ENCODE measurements at regions not wholly inside any gene's neighbourhood (a gene's known extent, or its start where the extent isn't known, plus 50 kb on each side); places are given as distances from the start of the nearest gene placed in this dataset.

GRCh38 chr4:55753856-55754255, 65.7 kb upstream of the EXOC1L start:
- TF ChIP-seq ZBTB7A (IDR thresholded peaks at IDR 0.05; ENCODE audit: low read depth) (no peak), NFIC (IDR thresholded peaks at IDR 0.05) (no peak), TCF12 (IDR thresholded peaks at IDR 0.05; ENCODE audit: low read depth) (no peak), EGR1 (IDR thresholded peaks at IDR 0.05) (no peak), YY1 (IDR thresholded peaks at IDR 0.05; ENCODE audit: low read depth) (no peak)
- TF ChIP-seq, protein P1, sequence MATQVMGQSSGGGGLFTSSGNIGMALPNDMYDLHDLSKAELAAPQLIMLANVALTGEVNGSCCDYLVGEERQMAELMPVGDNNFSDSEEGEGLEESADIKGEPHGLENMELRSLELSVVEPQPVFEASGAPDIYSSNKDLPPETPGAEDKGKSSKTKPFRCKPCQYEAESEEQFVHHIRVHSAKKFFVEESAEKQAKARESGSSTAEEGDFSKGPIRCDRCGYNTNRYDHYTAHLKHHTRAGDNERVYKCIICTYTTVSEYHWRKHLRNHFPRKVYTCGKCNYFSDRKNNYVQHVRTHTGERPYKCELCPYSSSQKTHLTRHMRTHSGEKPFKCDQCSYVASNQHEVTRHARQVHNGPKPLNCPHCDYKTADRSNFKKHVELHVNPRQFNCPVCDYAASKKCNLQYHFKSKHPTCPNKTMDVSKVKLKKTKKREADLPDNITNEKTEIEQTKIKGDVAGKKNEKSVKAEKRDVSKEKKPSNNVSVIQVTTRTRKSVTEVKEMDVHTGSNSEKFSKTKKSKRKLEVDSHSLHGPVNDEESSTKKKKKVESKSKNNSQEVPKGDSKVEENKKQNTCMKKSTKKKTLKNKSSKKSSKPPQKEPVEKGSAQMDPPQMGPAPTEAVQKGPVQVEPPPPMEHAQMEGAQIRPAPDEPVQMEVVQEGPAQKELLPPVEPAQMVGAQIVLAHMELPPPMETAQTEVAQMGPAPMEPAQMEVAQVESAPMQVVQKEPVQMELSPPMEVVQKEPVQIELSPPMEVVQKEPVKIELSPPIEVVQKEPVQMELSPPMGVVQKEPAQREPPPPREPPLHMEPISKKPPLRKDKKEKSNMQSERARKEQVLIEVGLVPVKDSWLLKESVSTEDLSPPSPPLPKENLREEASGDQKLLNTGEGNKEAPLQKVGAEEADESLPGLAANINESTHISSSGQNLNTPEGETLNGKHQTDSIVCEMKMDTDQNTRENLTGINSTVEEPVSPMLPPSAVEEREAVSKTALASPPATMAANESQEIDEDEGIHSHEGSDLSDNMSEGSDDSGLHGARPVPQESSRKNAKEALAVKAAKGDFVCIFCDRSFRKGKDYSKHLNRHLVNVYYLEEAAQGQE (IDR thresholded peaks at IDR 0.05; ENCODE audit: low read depth): no peak
- TF ChIP-seq, protein P2, sequence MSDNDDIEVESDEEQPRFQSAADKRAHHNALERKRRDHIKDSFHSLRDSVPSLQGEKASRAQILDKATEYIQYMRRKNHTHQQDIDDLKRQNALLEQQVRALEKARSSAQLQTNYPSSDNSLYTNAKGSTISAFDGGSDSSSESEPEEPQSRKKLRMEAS (IDR thresholded peaks at IDR 0.05): no peak

- no peak for TF ChIP-seq YY1 (IDR thresholded peaks at IDR 0.05; ENCODE audit: low read depth)
- no peak for TF ChIP-seq CREB1 (IDR thresholded peaks at IDR 0.05; ENCODE audit: low read depth)
- TF ChIP-seq, protein P1 (IDR thresholded peaks at IDR 0.05; ENCODE audit: low read depth): no peak
- no peak for TF ChIP-seq FOXM1 (IDR thresholded peaks at IDR 0.05; ENCODE audit: borderline replicate concordance, low read depth)
- no peak for TF ChIP-seq EP300 (IDR thresholded peaks at IDR 0.05; ENCODE audit: borderline replicate concordance)
- TF ChIP-seq TCF12 (IDR thresholded peaks at IDR 0.05; ENCODE audit: low read depth): no peak
- TF ChIP-seq EGR1 (IDR thresholded peaks at IDR 0.05): no peak
- no peak for TF ChIP-seq CEBPB (IDR thresholded peaks at IDR 0.05)
- TF ChIP-seq TEAD4 (IDR thresholded peaks at IDR 0.05): no peak
- no peak for TF ChIP-seq RAD21 (IDR thresholded peaks at IDR 0.05; ENCODE audit: low read depth)
- no peak for TF ChIP-seq USF1 (IDR thresholded peaks at IDR 0.05)
Observed at GRCh38 chr4:55754754-55755350, 64.7 kb upstream of the EXOC1L start.

DNA sequence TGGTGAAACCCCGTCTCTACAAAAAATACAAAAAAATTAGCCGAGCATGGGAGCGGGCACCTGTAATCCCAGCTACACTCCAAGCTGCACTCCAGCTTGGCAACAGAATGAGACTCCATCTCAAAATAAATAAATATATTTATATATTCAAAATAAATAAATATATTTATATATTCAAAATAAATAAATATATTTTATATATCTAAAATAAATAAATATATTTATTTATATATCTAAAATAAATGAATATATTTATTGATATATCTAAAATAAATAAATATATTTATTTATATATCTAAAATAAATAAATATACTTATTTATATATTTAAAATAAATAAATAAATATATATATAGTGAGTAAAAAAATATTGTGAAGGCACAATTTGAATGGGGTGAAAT, 63.4 kb upstream of the EXOC1L start:
- TF ChIP-seq NFIC (IDR thresholded peaks at IDR 0.05): no peak
- TF ChIP-seq, protein P1 (IDR thresholded peaks at IDR 0.05; ENCODE audit: low read depth): no peak
- TF ChIP-seq EGR1 (IDR thresholded peaks at IDR 0.05): no peak
- TF ChIP-seq USF1 (IDR thresholded peaks at IDR 0.05): no peak
- TF ChIP-seq CREB1 (IDR thresholded peaks at IDR 0.05; ENCODE audit: low read depth): no peak
- no peak for TF ChIP-seq CEBPB (IDR thresholded peaks at IDR 0.05)
- TF ChIP-seq ZBTB7A (IDR thresholded peaks at IDR 0.05; ENCODE audit: low read depth): no peak
- no peak for TF ChIP-seq RAD21 (IDR thresholded peaks at IDR 0.05; ENCODE audit: low read depth)
- TF ChIP-seq YY1 (IDR thresholded peaks at IDR 0.05; ENCODE audit: low read depth): no peak
- no peak for TF ChIP-seq TAF1 (IDR thresholded peaks at IDR 0.05; ENCODE audit: low read depth)
- TF ChIP-seq EP300 (IDR thresholded peaks at IDR 0.05; ENCODE audit: borderline replicate concordance): no peak

- TF ChIP-seq NFIC (IDR thresholded peaks at IDR 0.05): no peak
- no peak for TF ChIP-seq EP300 (IDR thresholded peaks at IDR 0.05; ENCODE audit: borderline replicate concordance)
- TF ChIP-seq TEAD4 (IDR thresholded peaks at IDR 0.05): no peak
- TF ChIP-seq EGR1 (IDR thresholded peaks at IDR 0.05): no peak
- no peak for TF ChIP-seq TAF1 (IDR thresholded peaks at IDR 0.05; ENCODE audit: low read depth)
- no peak for TF ChIP-seq TCF12 (IDR thresholded peaks at IDR 0.05; ENCODE audit: low read depth)
- no peak for TF ChIP-seq ZBTB7A (IDR thresholded peaks at IDR 0.05; ENCODE audit: low read depth)
- TF ChIP-seq CREB1 (IDR thresholded peaks at IDR 0.05; ENCODE audit: low read depth): no peak
- TF ChIP-seq, protein P2 (IDR thresholded peaks at IDR 0.05): no peak
- TF ChIP-seq YY1 (IDR thresholded peaks at IDR 0.05; ENCODE audit: low read depth): no peak
- no peak for TF ChIP-seq USF1 (IDR thresholded peaks at IDR 0.05)
- no peak for TF ChIP-seq RAD21 (IDR thresholded peaks at IDR 0.05; ENCODE audit: low read depth)
- TF ChIP-seq, protein P1 (IDR thresholded peaks at IDR 0.05; ENCODE audit: low read depth): no peak
- TF ChIP-seq FOXM1 (IDR thresholded peaks at IDR 0.05; ENCODE audit: borderline replicate concordance, low read depth): no peak
- no peak for TF ChIP-seq CEBPB (IDR thresholded peaks at IDR 0.05)
Observed at GRCh38 chr4:55757356-55757952, 62.1 kb upstream of the EXOC1L start.

Data from Ishikawa (cell line).